GM23338 (cell line): ENCODE measurements at regions not wholly inside any gene's neighbourhood (a gene's known extent, or its start where the extent isn't known, plus 50 kb on each side); places are given as distances from the start of the nearest gene placed in this dataset.

Experiments
- CTCF ChIP-seq, 2 experiments: fragments of 200-600 bp in 1 of 2; sonication (generic) in 1 of 2; conservative IDR thresholded peaks; 2 replicates each; pipeline versions ENCODE4 v1.5.1 to v1.6.1; 2016 to 2017; ENCODE audit warnings: antibody characterized with exemption in 2 of 2, low read depth in 2 of 2, mild to moderate bottlenecking in 2 of 2, moderate library complexity in 1 of 2
- EZH2phosphoT487 ChIP-seq: fragments of 200-600 bp; sonication (generic); IDR thresholded peaks from one replicate; pipeline ENCODE4 v1.8.1; 2018; ENCODE audit warnings: antibody characterized with exemption; ENCODE audit not compliant: unreplicated experiment
- JUNB ChIP-seq: IDR thresholded peaks from one replicate; pipeline ENCODE4 v1.6.1; 2016; ENCODE audit warnings: antibody characterized with exemption; ENCODE audit not compliant: unreplicated experiment
- REST ChIP-seq: IDR thresholded peaks from one replicate; pipeline ENCODE4 v1.6.1; 2018; ENCODE audit warnings: antibody characterized with exemption; ENCODE audit not compliant: unreplicated experiment

DNA sequence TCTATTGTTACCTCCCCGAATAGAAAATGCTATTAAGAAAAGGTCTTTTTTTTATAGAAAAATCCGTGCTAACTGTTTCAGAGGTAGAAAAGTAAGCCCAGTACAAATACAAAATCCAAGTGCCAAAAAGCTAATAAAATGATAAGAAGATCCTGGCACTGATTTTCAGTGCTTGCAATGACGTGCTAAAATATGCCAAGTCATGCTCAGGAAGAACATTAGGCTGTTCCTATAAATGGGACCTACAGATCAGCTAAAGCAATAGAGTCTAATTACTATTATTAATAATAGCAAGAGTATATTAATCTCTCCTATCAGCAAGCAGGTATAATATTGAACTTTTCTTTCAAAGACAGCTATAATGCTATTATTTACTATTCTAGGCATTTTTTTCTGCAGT is 305.8 kb downstream of the PPARGC1A start:
- no peak for TF ChIP-seq CTCF (conservative IDR thresholded peaks at IDR 0.05; ENCODE audit: low read depth in 2 of 2)
- no peak for TF ChIP-seq REST
- no peak for TF ChIP-seq EZH2phosphoT487
- no peak for TF ChIP-seq JUNB
